COLO668 (cell line): ENCODE measurements at regions not wholly inside any gene's neighbourhood (a gene's known extent, or its start where the extent isn't known, plus 50 kb on each side); places are given as distances from the start of the nearest gene placed in this dataset.
"Not testable (repeated sequence)": the region's sequence is repeated elsewhere in the genome, so short reads cannot be mapped to it uniquely, and the experiment has no call there.

Experiments used
- DNase-seq: peaks from one replicate; lab custom pipeline; 2025; ENCODE audit not compliant: unreplicated experiment; lab: John Stamatoyannopoulos, UW

- no peak for DNase-seq
Observed at GRCh38 chr22:22193923-22194322, 50.7 kb upstream of the VPREB1 start.

GRCh38 chr22:22193462-22193861 lies 51.1 kb upstream of the VPREB1 start:
- not testable (repeated sequence) for DNase-seq

GRCh38 chr22:22193006-22193405 lies 51.6 kb upstream of the VPREB1 start:
- not testable (repeated sequence) for DNase-seq

GRCh38 chr22:22189796-22190195 lies 54.8 kb upstream of the VPREB1 start:
- not testable (repeated sequence) for DNase-seq

GRCh38 chr22:22187863-22188262 lies 56.7 kb upstream of the VPREB1 start:
- not testable (repeated sequence) for DNase-seq

GRCh38 chr22:22187299-22187698 lies 57.3 kb upstream of the VPREB1 start:
- DNase-seq: no peak

- no peak for DNase-seq
Observed at GRCh38 chr22:22185844-22186499, 58.6 kb upstream of the VPREB1 start.

- no peak for DNase-seq
Observed at GRCh38 chr22:22185217-22185616, 59.4 kb upstream of the VPREB1 start.

- no peak for DNase-seq
Observed at GRCh38 chr22:22184277-22184807, 60.2 kb upstream of the VPREB1 start.

GRCh38 chr22:22182990-22183264 lies 61.7 kb upstream of the VPREB1 start:
- DNase-seq: no peak

GRCh38 chr22:22182218-22182989 lies 62.2 kb upstream of the VPREB1 start:
- DNase-seq: no peak

GRCh38 chr22:22181341-22181850 lies 63.2 kb upstream of the VPREB1 start:
- peak; percentile 42 for DNase-seq

- DNase-seq: peak; percentile 42
Observed at GRCh38 chr22:22180738-22181285, 63.8 kb upstream of the VPREB1 start.

GRCh38 chr22:22179858-22180257 lies 64.7 kb upstream of the VPREB1 start:
- no peak for DNase-seq

- peak; percentile 39 for DNase-seq
Observed at GRCh38 chr22:22178992-22179391, 65.6 kb upstream of the VPREB1 start.

GRCh38 chr22:22178355-22178965 lies 66.1 kb upstream of the VPREB1 start:
- no peak for DNase-seq

GRCh38 chr22:22176929-22177616 lies 67.5 kb upstream of the VPREB1 start:
- no peak for DNase-seq

GRCh38 chr22:22172896-22173628 lies 71.5 kb upstream of the VPREB1 start:
- not testable (repeated sequence) for DNase-seq

GRCh38 chr22:22171357-22172218 lies 73.0 kb upstream of the VPREB1 start:
- DNase-seq: peak; percentile 12
